ENCODE measurements at regions not wholly inside any gene's neighbourhood (a gene's known extent, or its start where the extent isn't known, plus 50 kb on each side); places are given as distances from the start of the nearest gene placed in this dataset.
A peak's percentile ranks its signal among the peaks of the same experiment; 100 is the strongest.

- H3K9ac ChIP-seq = no peak overlapping the region
- no peak for TF ChIP-seq Cebpa-rat (IDR thresholded peaks at IDR 0.05)
- no peak overlapping the region for H3K4me3 ChIP-seq
- H3K4me2 ChIP-seq = peak overlapping the region in 2 of 11 experiments; percentile 2 to 44; a peak in 1 of 22 replicates
- no peaks in the 10 kb centered on the region for H3K27me3 ChIP-seq
- H3K4me1 ChIP-seq = peaks cover 0 to 24% (median 0%) of the 10 kb centered on the region in 10 experiments; a peak in 6 of 20 replicates
- no peaks in the 10 kb centered on the region for H4K20me1 ChIP-seq
- no peak overlapping the region; a peak in 1 of 22 replicates for H3K27ac ChIP-seq
- no peaks in the 10 kb centered on the region for H3K36me3 ChIP-seq
- peaks cover 0 to 6% (median 0%) of the 10 kb centered on the region in 11 experiments; a peak in 1 of 22 replicates for H3K9me3 ChIP-seq (replicated peaks in 1 of 11)
Measured at GRCh38 chr13:33526718-33527117, 241.2 kb upstream of the STARD13 start.

- Histone ChIP-seq H3K36me3 (no peaks in the 10 kb centered on the region), H3K4me1 (peaks cover 0 to 24% (median 0%) of the 10 kb centered on the region in 10 experiments; a peak in 6 of 20 replicates), H3K27me3 (no peaks in the 10 kb centered on the region), H3K4me2 (peak overlapping the region in 1 of 11 experiments; percentile 6; a peak in 2 of 22 replicates), H3K27ac (0 out of 22 replicates have a peak overlapping the region, but pooled peaks of 1 of the 11 experiments have one; percentile 15), H4K20me1 (no peaks in the 10 kb centered on the region), H3K9ac (no peak overlapping the region), H3K4me3 (no peak overlapping the region), H3K9me3 (replicated peaks in 1 of 11) (peaks cover 0 to 6% (median 0%) of the 10 kb centered on the region in 11 experiments; a peak in 1 of 22 replicates)
- TF ChIP-seq Cebpa-rat (IDR thresholded peaks at IDR 0.05) = no peak
Measured at GRCh38 chr13:33528896-33529295, 243.3 kb upstream of the STARD13 start.

GRCh38 chr13:33531484-33531883, 245.9 kb upstream of the STARD13 start:
- H3K4me1 ChIP-seq = peaks cover 0 to 23% (median 0%) of the 10 kb centered on the region in 10 experiments; a peak in 6 of 20 replicates

GRCh38 chr13:33535061-33535460, 249.5 kb upstream of the STARD13 start:
- no peaks in the 10 kb centered on the region for H4K20me1 ChIP-seq
- H3K4me3 ChIP-seq = no peak overlapping the region
- no peaks in the 10 kb centered on the region for H3K36me3 ChIP-seq
- peaks cover 0 to 6% (median 0%) of the 10 kb centered on the region in 11 experiments; a peak in 1 of 22 replicates for H3K9me3 ChIP-seq (replicated peaks in 1 of 11)
- H3K27me3 ChIP-seq = no peaks in the 10 kb centered on the region
- no peak overlapping the region for H3K4me2 ChIP-seq
- H3K4me1 ChIP-seq = peaks cover 0 to 3% (median 0%) of the 10 kb centered on the region in 10 experiments; a peak in 4 of 20 replicates
- no peak overlapping the region for H3K27ac ChIP-seq
- H3K9ac ChIP-seq = no peak overlapping the region
- no peak for TF ChIP-seq Cebpa-rat (IDR thresholded peaks at IDR 0.05)

More at GRCh38 chr13:33531484-33531883, 245.9 kb upstream of the STARD13 start:
- Histone ChIP-seq H4K20me1 (no peaks in the 10 kb centered on the region), H3K9ac (no peak overlapping the region), H3K4me2 (no peak overlapping the region), H3K27me3 (no peaks in the 10 kb centered on the region), H3K36me3 (no peaks in the 10 kb centered on the region), H3K27ac (no peak overlapping the region), H3K9me3 (replicated peaks in 1 of 11) (peaks cover 0 to 6% (median 0%) of the 10 kb centered on the region in 11 experiments; a peak in 1 of 22 replicates), H3K4me3 (no peak overlapping the region)
- no peak for TF ChIP-seq Cebpa-rat (IDR thresholded peaks at IDR 0.05)

GRCh38 chr13:33536601-33537000, 251.0 kb upstream of the STARD13 start:
- Histone ChIP-seq H3K36me3 (no peaks in the 10 kb centered on the region), H3K4me2 (no peak overlapping the region), H3K4me1 (peaks cover 5 to 18% (median 8%) of the 10 kb centered on the region in 10 experiments; a peak in 19 of 20 replicates), H3K9me3 (replicated peaks in 1 of 11) (no peaks in the 10 kb centered on the region), H3K9ac (no peak overlapping the region), H3K4me3 (no peak overlapping the region), H3K27ac (no peak overlapping the region), H3K27me3 (no peaks in the 10 kb centered on the region), H4K20me1 (no peaks in the 10 kb centered on the region)
- no peak for TF ChIP-seq Cebpa-rat (IDR thresholded peaks at IDR 0.05)

- no peaks in the 10 kb centered on the region for H3K27me3 ChIP-seq
- H3K4me1 ChIP-seq = peaks cover 9 to 22% (median 12%) of the 10 kb centered on the region in 10 experiments; a peak in 19 of 20 replicates
- H3K4me3 ChIP-seq = no peak overlapping the region
- no peak overlapping the region for H3K4me2 ChIP-seq
- no peak for TF ChIP-seq Cebpa-rat (IDR thresholded peaks at IDR 0.05)
- no peaks in the 10 kb centered on the region for H4K20me1 ChIP-seq
- no peaks in the 10 kb centered on the region for H3K9me3 ChIP-seq (replicated peaks in 1 of 11)
- no peaks in the 10 kb centered on the region for H3K36me3 ChIP-seq
- H3K27ac ChIP-seq = no peak overlapping the region
- H3K9ac ChIP-seq = no peak overlapping the region
Measured at GRCh38 chr13:33537026-33537425, 251.5 kb upstream of the STARD13 start.

GRCh38 chr13:33537676-33538075, 252.1 kb upstream of the STARD13 start:
- Histone ChIP-seq H3K4me2 (no peak overlapping the region), H3K9ac (no peak overlapping the region), H4K20me1 (no peaks in the 10 kb centered on the region), H3K27me3 (no peaks in the 10 kb centered on the region), H3K36me3 (no peaks in the 10 kb centered on the region), H3K4me1 (peaks cover 9 to 22% (median 12%) of the 10 kb centered on the region in 10 experiments; a peak in 19 of 20 replicates), H3K27ac (no peak overlapping the region), H3K9me3 (replicated peaks in 1 of 11) (no peaks in the 10 kb centered on the region), H3K4me3 (no peak overlapping the region)
- no peak for TF ChIP-seq Cebpa-rat (IDR thresholded peaks at IDR 0.05)

- H3K36me3 ChIP-seq = no peaks in the 10 kb centered on the region
- H3K9me3 ChIP-seq (replicated peaks in 1 of 11) = no peaks in the 10 kb centered on the region; a peak in 2 of 22 replicates
- H3K4me1 ChIP-seq = peaks cover 22 to 48% (median 25%) of the 10 kb centered on the region in 10 experiments
- no peaks in the 10 kb centered on the region for H4K20me1 ChIP-seq
- H3K27ac ChIP-seq = peak overlapping the region; percentile 96 to 99 (median 97)
- H3K9ac ChIP-seq = peak overlapping the region; percentile 89 to 95 (median 92)
- H3K27me3 ChIP-seq = no peaks in the 10 kb centered on the region
- no peak for TF ChIP-seq Cebpa-rat (IDR thresholded peaks at IDR 0.05)
- H3K4me3 ChIP-seq = peak overlapping the region; percentile 56 to 71 (median 62); a peak in 19 of 20 replicates
- peak overlapping the region; percentile 72 to 90 (median 81) for H3K4me2 ChIP-seq
Measured at GRCh38 chr13:33541456-33541855, 255.9 kb upstream of the STARD13 start.

- no peaks in the 10 kb centered on the region for H4K20me1 ChIP-seq
- no peaks in the 10 kb centered on the region for H3K36me3 ChIP-seq
Measured at GRCh38 chr13:33541962-33542308, 256.4 kb upstream of the STARD13 start.

More at GRCh38 chr13:33541962-33542308, 256.4 kb upstream of the STARD13 start:
- peak overlapping the region; percentile 96 to 99 (median 97) for H3K27ac ChIP-seq
- peak overlapping the region; percentile 89 to 95 (median 92) for H3K9ac ChIP-seq
- peak overlapping the region; percentile 56 to 71 (median 62) for H3K4me3 ChIP-seq
- no peaks in the 10 kb centered on the region; a peak in 2 of 22 replicates for H3K9me3 ChIP-seq (replicated peaks in 1 of 11)
- TF ChIP-seq Cebpa-rat (IDR thresholded peaks at IDR 0.05) = no peak
- peak overlapping the region; percentile 72 to 90 (median 81) for H3K4me2 ChIP-seq
- H3K4me1 ChIP-seq = peaks cover 22 to 48% (median 25%) of the 10 kb centered on the region in 10 experiments
- no peaks in the 10 kb centered on the region for H3K27me3 ChIP-seq
